Stimulated activated CD8-positive, alpha-beta memory T cell treated with anti-CD3 and anti-CD28 coated beads, Interleukin-12 subunit alpha, Interleukin-12 subunit beta, amount 100 ng/mL, for 1 hour (primary cell): ENCODE measurements at regions not wholly inside any gene's neighbourhood (a gene's known extent, or its start where the extent isn't known, plus 50 kb on each side); places are given as distances from the start of the nearest gene placed in this dataset.
"Not testable (repeated sequence)": the region's sequence is repeated elsewhere in the genome, so short reads cannot be mapped to it uniquely, and the experiment has no call there.

ENCODE experiments used
- DNase-seq: peaks from one replicate; pipeline ENCODE4 v3.0.0-alpha.2; 2020; ENCODE audit warnings: low read depth

DNA sequence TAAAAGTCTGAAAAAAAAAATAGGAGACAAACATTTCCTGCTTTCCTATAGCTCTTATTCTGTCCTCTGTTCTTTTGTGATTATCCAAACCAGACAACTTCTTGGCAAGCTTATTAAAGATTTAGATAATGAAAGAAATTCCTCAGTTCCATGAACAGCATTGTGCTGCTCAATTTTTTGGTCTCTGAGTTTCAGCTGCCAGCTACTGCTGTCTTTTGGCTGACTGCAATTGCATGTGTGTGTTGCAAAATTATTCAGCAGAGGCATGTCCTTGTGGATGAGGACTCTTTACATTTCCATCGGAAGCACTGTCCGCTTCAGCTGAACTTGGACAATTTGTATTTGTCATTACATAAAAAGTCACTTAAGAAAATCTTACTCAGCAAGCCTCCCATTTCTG, 397.3 kb upstream of the RASGRP1 start:
- no peak for DNase-seq

DNA sequence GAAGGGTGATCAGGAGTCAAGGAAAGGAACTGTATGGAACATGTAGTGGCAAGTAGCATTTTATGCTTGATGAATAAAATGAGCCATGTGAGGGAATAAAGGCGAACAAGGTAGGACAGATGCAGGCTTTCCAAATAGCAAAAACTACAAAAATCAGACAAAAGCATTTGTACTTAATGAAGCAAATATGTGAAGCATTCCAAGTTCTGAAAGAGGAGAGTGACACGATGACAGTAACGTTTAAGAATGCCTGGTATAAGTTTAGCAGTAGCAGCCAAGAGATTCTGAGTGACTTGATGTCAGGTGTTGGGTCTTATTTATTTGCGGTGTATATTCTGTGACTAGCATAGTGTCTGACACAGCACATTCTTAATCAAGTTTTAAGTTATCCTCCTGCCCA, 408.2 kb upstream of the RASGRP1 start:
- no peak for DNase-seq

DNA sequence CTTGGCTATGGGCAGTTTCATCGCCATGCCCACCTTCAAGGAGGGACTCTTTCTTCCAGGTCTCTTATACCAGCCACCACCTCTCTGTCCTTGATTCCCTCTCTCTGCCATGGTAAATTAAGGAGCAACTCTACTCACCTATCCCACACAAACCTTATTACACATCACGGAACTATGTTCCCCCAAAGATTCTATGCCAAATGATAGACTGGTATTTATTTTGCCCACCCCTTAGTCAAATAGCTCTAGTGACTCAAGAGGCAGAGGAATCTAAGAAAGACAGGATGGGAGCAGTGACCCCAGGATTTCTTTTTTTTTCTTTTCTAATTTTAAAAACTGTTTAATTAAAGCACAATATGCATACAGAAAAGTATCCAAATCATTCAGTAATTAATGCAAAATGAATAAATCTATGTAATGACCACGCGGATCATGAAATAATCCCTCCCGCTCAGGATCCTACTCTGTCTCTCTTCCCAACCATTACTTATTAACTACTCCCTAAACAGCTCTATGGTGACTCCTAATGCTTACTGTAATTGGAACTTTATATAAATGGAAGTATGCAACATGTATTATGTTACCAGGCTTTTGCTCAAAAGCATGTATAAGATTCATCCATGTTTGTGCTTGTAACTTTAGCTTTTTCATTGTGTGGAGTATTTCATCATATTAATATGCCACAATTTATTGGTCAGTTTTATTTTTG, 410.8 kb upstream of the RASGRP1 start:
- no peak for DNase-seq

DNA sequence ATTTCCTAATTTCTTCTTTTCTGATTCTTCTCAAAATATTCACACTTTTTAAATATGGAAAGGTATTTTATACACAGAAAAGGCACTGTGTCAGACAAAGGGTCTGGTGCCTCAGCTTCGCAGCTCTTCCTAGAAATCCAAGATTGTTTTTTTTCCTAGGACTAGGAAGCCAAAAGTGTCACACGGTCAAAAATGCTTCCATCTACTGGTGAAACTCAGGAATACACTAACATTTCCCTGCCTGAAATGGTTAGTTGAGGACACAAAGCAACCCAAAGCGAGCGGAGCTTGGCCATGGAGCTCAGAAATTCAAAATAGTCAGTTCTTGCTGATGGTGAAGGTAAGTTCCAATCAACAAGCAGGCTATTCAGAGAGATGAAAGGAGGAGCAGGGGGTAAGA, 426.5 kb upstream of the RASGRP1 start:
- no peak for DNase-seq

DNA sequence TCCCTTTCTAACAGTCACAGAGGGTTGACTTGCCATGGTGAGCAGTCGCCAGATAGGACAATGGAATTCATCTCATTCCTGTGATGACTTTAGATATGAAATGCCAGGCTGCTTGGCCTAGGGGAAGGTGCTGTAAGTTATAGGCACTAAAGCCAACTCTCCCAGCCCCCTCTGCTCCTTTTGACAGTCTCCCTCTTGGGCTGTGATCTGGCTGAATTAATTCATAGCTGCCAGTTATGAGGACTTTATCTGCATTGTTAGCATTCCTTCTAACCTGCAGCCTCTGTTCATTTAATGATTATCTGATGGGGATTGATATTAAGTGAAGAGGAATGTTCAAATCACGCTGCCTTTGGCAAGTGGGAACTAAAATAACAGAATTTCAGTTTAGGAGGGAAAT, 427.1 kb upstream of the RASGRP1 start:
- DNase-seq: no peak

DNA sequence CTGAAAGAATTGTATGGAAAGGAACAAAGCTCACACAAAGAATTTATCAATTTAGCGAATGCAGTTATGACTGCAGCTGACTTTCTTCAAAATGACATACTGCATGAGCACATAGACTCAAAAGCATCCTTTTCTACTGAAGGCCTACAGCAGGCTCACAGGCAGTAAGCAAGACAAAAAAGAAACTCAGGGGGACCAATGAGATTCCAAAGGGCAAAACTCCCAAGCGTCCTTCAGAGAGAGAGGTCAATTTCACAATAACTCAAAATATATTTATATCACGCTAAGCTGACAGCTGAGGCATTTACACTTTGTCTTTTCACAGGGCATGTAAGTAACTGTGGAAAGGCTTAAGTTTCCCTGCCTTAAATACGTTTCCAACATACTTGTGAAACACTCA, 427.9 kb upstream of the RASGRP1 start:
- DNase-seq: no peak

DNA sequence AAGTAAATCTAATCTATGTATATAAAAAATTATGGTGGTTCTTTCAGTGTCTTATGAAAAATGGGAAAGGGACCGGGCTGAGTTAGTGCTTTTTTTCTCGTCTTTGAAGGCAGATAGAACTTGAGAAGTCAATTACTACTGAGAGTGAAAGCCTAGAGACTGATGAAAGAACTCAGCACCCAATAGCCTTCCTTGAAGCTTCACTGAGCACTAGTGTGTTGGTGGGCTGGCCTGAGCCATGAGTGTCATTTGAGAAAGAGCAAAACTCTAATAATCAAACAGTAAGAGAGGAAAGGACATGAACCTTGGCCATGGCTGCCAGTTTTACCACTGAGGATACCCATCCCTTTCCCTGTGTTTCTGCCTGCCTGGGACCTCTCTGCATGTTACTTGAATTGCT, 428.3 kb upstream of the RASGRP1 start:
- DNase-seq: no peak

DNA sequence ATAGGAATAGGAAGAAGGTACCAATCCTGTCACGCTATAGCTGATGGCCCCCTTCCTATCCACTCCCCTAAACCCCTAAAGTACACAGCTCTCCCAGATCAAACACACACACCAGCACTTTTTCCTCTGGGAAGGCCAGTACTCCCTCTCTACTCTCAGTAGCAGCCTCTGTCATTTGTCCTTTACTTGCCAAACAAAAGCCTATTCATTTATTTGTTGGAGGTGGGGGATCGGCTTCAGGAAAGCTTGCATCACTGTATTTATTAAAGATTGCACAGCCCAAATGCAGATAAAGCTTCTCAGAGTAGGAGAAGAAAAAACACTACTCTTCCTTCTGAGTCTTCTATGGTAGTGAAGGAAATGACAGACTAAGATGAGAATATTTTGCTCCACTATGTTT, 429.7 kb upstream of the RASGRP1 start:
- DNase-seq: no peak

DNA sequence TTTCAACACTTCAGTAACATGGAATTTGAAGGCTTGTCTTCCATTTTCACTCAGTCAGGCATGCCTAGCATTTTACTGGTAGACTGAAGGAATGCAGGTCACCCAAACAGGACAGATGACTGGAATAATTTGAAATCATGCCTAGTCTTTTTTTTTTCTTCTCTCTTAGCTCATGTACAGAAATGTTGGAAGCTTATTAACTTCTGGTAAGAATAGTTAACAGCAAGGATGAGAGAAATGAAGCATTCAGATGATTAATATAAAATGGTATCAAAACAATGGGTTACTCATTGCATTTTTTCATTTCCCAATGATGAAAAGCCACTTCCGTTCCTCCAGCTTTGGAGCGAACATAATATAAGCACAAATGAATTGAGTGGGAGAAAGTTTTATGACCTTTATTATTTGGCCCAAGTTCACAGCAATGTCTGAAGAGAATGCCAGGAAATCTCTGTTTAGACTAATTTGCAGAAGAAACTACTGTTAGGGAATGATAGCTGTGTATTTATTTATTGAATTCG, 431.6 kb upstream of the RASGRP1 start:
- DNase-seq: no peak

DNA sequence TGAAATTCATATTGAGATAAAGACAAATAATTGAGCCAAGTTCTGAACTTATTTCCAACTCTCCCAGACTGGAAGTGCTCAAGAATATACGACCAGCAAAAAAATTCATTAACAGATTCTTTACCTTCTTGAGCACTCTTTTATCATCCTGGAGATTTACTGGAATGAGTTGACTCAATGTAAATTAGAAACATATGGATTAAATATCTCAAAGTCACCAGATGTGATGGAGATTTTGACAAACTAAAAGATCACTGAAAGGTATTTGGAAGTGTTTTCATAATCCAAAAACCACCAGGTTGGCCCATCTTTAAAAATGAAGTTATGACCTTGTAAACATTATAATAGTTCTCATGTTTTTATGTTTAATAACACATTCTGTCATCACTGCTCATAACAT, 433.2 kb upstream of the RASGRP1 start:
- no peak for DNase-seq

DNA sequence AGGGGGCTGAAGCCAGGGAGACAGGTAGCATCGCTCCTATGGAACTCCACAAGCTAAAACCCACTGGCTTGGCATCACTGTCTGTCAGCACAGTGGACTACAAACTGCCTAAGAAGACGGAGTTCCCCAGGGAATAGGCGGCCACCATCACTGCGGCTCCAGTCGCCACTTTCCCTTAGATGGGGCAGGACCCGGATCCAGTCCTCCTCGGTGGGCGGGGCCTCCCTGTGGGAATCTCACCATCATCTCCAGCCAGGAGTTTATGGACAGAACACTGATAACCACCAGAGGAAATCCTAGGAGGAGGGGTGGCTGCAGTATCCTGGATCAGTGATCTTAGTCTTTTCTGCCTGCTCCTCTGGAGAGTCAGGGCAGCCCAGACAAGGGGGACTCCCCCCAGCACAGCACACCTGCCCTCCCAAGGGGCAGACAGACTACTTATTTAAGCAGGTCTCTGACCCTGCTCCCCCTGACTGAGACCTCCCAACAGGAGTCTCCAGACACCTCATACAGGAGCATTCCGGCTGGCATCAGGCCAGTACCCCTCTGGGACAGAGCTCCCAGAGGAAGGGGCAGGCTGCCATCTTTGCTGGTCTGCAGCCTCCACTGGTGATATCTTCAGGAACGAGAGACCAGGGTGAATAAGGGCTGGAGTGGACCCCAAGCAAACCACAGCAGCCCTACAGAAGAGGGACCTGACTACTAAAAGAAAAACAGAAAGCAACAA, 435.6 kb upstream of the RASGRP1 start:
- no peak for DNase-seq

DNA sequence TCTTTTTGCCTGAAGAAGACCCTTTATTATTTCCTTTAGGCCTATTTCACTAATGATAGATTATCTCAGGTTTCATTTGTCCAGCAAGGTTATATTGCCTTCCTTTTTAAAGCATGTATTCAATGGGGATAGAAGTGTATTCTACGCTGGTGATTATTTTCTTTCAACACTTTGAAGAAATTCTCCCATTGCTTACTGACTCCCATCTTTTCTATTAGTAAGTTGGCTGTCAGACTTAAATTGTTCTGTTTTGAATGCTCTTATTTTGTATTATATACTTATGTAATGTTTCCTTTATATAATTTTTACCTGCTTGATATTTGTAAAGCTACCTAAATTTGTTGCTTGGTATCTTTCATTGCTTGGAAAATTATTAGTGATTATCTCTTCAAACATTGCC, 445.1 kb upstream of the RASGRP1 start:
- DNase-seq: no peak

DNA sequence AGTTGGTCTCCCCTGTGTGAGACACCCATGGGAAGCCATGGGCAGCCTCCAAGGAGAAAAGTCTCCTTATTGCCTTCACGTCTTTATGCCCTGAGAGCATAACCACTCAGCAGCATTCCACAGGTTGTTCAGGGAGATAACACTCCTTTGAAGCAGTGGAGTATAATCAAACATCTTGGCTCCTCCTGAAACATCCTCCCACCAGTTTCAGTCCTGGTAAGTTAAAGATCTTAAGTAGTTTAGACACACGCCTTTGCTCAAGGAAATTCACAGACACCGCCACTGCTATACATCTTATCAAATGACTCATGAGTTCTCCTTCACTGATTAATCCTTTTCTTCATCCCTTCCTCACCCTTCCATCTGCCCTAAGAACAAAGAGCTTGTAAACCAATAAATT, 446.5 kb upstream of the RASGRP1 start:
- DNase-seq: not testable (repeated sequence)

DNA sequence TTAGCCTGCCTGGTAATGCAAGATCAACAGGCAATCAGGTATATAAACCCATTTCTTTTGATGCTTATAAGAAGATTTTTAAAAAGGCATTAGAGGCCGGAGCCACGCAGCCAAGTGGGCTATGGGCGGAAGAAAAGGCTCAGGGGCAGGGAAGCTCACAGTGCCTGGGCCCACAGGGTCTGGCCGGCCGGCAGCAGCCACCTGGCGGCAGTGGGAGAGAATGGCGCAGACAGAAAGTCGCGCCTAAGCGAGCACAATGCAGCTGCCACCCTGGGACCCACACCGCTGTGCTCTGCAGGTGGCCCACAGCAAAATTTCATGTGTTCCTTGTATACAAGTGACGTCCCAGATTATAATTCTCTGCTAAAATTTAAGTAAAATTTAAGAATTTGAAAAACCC, 448.6 kb upstream of the RASGRP1 start:
- DNase-seq: no peak

DNA sequence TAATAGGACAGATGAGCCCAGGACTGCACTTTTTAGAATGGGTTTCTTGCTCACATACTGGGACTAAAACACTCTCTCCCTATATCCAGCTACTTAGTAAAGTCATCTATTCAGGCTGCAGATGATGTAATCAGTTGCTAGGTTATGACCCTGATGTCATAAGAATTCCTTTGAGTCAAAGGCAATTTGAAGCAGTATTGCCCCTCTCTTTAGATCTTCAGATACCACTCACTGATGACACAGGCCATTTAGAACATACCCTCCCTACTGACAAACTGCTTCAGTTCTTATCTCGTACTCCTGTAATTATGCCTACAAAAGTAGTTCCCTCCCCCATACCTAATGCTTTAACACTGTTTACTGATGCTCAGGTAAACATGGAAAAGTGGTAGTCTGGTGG, 450.1 kb upstream of the RASGRP1 start:
- DNase-seq: no peak

DNA sequence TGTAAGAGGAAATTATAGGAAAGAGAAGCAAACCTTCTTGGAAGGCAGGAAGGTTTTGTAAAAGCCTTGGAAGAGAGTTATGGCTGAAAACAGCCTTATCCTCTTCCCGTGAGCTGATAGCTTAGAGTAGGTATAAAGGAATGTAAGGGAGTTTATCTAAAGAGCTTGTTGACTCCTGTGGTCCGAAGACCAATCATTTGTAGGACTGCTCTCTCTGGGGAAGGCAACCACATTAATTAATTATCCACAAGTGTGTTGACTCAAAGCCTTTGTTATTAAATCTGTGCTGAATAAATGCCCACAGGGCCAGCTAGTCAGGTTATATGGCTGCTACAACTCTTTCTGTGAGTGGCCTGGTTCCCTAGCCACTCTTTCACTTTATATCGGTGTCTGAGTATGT, 452.1 kb upstream of the RASGRP1 start:
- DNase-seq: no peak

DNA sequence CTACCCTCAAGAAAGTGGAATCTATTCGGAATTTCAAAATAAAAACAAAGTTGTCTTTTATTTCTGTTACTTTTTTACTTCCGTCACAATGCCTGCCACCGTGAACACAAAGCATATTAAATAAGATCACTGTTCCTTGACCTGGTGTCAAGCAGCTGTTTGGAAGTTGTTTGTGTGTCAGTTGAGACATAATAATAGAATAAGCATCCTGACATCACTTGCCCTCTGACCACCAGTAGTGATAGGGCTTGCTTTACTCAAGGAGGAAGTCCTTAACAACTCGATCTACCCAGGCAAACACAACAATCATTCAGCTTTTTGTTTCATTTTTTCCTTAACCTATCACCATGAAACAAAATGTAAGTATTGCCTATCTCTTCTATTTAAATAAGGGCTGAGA, 454.4 kb upstream of the RASGRP1 start:
- DNase-seq: no peak

DNA sequence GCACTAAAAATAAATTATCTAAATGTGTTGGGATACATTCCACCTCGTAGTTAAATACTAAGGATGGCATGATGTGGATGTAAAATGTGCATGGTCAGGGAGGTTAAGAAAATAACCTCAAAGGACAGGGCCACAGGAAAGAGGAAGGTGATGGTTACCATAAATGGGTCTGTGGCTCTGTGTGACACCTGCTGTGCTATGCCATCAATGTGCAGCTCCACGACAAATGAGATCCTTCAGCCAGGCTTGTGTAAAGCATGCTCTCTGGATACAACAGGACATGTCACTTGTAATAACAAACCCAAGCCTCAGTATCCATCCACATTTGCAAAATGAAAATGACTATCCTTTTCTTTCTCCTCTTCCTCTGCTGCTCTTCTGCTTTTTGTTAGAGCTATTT, 456.7 kb upstream of the RASGRP1 start:
- DNase-seq: no peak

DNA sequence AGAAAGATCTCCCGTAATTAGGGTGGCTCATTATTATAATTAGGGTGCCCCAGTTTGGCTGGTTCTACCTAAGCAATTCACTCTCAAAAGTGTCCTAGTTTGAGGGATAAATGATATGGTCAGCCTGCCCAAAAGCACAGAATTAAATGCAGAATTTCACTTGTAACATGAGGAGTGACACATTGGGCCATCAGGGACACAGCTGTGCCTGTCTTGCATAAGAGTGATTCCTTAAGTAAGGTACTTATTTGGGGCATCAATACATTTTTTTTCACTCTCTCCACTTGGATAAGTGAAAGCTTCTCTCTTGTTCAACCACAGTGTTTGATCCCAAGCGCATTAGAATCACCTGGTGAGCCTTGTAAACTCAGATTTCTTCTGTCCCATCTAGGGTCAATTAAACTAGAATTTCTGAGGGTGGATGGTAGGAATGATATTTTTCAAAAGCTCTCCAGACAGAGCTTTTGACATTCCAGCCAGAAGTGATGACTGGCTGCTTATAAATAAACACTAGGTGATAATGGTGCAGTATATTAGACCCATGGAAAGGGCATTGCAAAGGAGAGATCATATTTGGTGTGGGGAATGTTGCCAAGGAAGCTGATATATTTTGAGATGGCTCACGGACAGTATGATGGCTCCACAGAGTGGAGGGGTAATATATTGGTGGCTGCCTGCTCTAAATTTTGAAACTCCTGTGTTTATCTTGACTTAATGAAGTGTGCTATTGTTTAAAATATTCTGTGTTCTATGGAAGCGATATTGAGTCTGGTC, 458.1 kb upstream of the RASGRP1 start:
- DNase-seq: no peak

DNA sequence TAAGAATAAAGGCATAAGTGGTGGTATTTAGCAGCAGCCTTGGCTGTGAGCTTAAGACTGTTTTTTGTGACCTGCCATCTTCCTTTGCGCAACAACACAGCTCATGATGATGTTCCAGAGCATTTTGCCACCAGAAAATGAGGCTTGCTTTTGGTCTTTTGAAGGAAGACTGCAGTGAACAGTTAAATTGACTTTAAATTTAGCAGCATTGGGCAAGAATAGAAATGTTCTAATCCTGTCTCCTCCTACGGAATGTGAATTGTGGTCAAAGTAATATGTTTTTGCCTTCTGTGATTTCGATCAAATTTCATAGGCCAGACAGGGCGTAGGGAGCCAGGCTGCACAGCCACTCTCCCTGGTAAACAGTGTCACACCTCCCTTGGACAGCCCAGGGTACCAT, 460.7 kb upstream of the RASGRP1 start:
- DNase-seq: no peak

DNA sequence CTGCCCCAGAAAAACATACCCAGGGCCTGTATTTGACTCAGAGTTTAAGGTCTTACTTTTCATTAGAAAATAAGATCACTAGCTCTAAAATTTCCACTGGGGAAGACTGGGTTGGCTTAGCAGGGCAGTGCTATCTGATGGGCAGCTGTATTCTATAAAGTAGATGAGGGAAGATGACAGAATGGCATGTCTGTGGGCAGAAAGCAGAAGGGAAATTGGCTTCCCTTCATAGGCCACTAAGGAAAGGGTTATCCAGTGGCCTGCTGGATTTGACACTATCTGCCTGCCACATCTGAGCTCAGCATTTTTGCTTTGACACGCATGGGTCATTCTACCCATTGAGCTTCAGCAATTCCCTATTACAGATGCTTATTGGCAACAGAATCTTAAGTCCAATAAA, 461.3 kb upstream of the RASGRP1 start:
- DNase-seq: no peak

DNA sequence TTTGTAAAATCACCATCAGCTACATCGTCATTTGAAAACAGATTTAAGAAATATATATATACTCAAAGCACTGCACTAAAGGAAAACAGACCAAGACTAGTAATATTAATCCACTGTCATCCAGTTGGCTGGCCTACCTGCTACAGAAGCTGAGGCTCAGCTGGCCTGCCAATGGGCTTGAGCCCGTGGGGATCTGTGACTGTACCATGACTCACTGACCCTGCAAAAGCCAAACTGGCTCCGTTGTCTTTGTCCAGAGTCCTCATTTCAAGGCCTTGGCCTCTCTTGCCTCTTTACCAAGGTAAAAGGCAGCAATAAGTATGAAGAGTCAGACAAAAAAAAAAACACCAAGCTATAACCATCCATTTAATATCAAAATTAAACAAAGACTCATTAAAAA, 463.5 kb upstream of the RASGRP1 start:
- no peak for DNase-seq

DNA sequence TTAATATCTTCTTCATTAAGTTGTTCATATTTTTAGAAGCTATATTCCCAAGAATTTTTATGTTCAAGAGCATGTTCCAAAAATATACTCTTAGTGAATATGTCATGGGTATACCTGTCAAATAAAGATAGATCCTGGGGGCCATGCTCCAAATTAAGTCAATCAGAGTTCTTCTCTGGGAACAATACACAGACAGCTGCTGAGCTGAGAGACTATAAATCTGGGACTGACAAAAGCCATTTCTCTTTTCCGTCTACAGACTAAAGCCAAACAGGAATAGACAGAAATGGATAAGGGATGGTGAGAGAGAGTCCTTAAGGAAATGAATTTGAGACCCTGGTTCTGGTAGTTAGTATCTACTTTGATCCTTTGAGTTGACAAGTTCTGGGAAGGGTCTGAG, 465.1 kb upstream of the RASGRP1 start:
- no peak for DNase-seq
